IMR-90 (cell line): ENCODE measurements at regions not wholly inside any gene's neighbourhood (a gene's known extent, or its start where the extent isn't known, plus 50 kb on each side); places are given as distances from the start of the nearest gene placed in this dataset.

Experiments
- BHLHE40 ChIP-seq: fragments of 150-350 bp; IDR thresholded peaks from 2 replicates; pipeline ENCODE4 v1.6.1; 2016; ENCODE audit warnings: mild to moderate bottlenecking, low read depth, low read length
- CEBPB ChIP-seq: IDR thresholded peaks from 2 replicates; pipeline ENCODE4 v1.6.1; 2012; ENCODE audit warnings: low read depth, low read length, improper control_type of control experiment
- CTCF ChIP-seq: conservative IDR thresholded peaks from 2 replicates; pipeline ENCODE4 v1.5.1; 2012; ENCODE audit warnings: mild to moderate bottlenecking, low read depth, low read length, improper control_type of control experiment
- MAFK ChIP-seq: IDR thresholded peaks from 2 replicates; pipeline ENCODE4 v1.6.1; 2012; ENCODE audit warnings: low read depth, low read length, improper control_type of control experiment
- POLR2A ChIP-seq: IDR thresholded peaks from 2 replicates; pipeline ENCODE4 v1.6.1; 2012; ENCODE audit warnings: mild to moderate bottlenecking, low read depth, low read length
- RCOR1 ChIP-seq: IDR thresholded peaks from 2 replicates; pipeline ENCODE4 v1.6.1; 2012; ENCODE audit warnings: mild to moderate bottlenecking, low read length, improper control_type of control experiment; ENCODE audit not compliant: insufficient replicate concordance

- TF ChIP-seq CTCF, result no peak
- no peak for TF ChIP-seq POLR2A
- TF ChIP-seq CEBPB, result no peak
- TF ChIP-seq RCOR1, result no peak
- no peak for TF ChIP-seq BHLHE40
- no peak for TF ChIP-seq MAFK
These were observed 806.6 kb upstream of the GHITM start for GRCh38 chr10:83332690-83333089.
